Hematopoietic multipotent progenitor cell treated with erythropoietin and hydrocortisone succinate and interleukin-3 and kit ligand, for 6 days (in vitro differentiated cells): ENCODE measurements at regions not wholly inside any gene's neighbourhood (a gene's known extent, or its start where the extent isn't known, plus 50 kb on each side); places are given as distances from the start of the nearest gene placed in this dataset.

ENCODE experiments used
- DNase-seq: peaks from one replicate; pipeline ENCODE4 v3.0.0-alpha.2; 2015

GRCh38 chr17:10944819-10945218 lies 106.9 kb upstream of the PIRT start:
- no peak for DNase-seq

- DNase-seq = no peak
Measured at GRCh38 chr17:10936931-10937330, 99.0 kb upstream of the PIRT start.

- DNase-seq = no peak
Measured at GRCh38 chr17:10932938-10933337, 95.1 kb upstream of the PIRT start.

GRCh38 chr17:10931133-10931532 lies 93.2 kb upstream of the PIRT start:
- DNase-seq = no peak

- DNase-seq = no peak
Measured at GRCh38 chr17:10927712-10928111, 89.8 kb upstream of the PIRT start.

- no peak for DNase-seq
Measured at GRCh38 chr17:10920558-10921108, 82.7 kb upstream of the PIRT start.

- DNase-seq = no peak
Measured at GRCh38 chr17:10907370-10907769, 69.5 kb upstream of the PIRT start.

- DNase-seq = no peak
Measured at GRCh38 chr17:10899281-10899680, 61.4 kb upstream of the PIRT start.

GRCh38 chr17:10894220-10894619 lies 56.3 kb upstream of the PIRT start:
- DNase-seq = no peak

- DNase-seq = no peak
Measured at GRCh38 chr17:10888858-10889257, 51.0 kb upstream of the PIRT start.
